Activated naive CD4-positive, alpha-beta T cell treated with Interleukin-2 at 50 U/mL for 16 hours (primary cell): ENCODE measurements at regions not wholly inside any gene's neighbourhood (a gene's known extent, or its start where the extent isn't known, plus 50 kb on each side); places are given as distances from the start of the nearest gene placed in this dataset.
"Not testable (repeated sequence)": the region's sequence is repeated elsewhere in the genome, so short reads cannot be mapped to it uniquely, and the experiment has no call there.

Experiments
- DNase-seq: peaks from one replicate; pipeline ENCODE4 v3.0.0-alpha.2; 2020

GRCh38 chr11:33970984-33971466, 79.1 kb upstream of the LMO2 start:
- no peak for DNase-seq

- DNase-seq, result no peak
Observed at GRCh38 chr11:33967451-33967850, 75.6 kb upstream of the LMO2 start.

- DNase-seq, result no peak
Observed at GRCh38 chr11:33965032-33965431, 73.2 kb upstream of the LMO2 start.

GRCh38 chr11:33959855-33960400, 68.1 kb upstream of the LMO2 start:
- no peak for DNase-seq

GRCh38 chr11:33957304-33957917, 65.5 kb upstream of the LMO2 start:
- DNase-seq, result no peak

- DNase-seq, result no peak
Observed at GRCh38 chr11:33956611-33957010, 64.7 kb upstream of the LMO2 start.

- no peak for DNase-seq
Observed at GRCh38 chr11:33953289-33953688, 61.4 kb upstream of the LMO2 start.

GRCh38 chr11:33952805-33953204, 60.9 kb upstream of the LMO2 start:
- no peak for DNase-seq

GRCh38 chr11:33949252-33949913, 57.5 kb upstream of the LMO2 start:
- DNase-seq, result no peak

GRCh38 chr11:33948494-33948893, 56.6 kb upstream of the LMO2 start:
- no peak for DNase-seq

GRCh38 chr11:33947918-33948317, 56.0 kb upstream of the LMO2 start:
- DNase-seq, result not testable (repeated sequence)

- no peak for DNase-seq
Observed at GRCh38 chr11:33946930-33947329, 55.1 kb upstream of the LMO2 start.

GRCh38 chr11:33945481-33946268, 53.8 kb upstream of the LMO2 start:
- DNase-seq, result no peak

- DNase-seq, result no peak
Observed at GRCh38 chr11:33944693-33945424, 53.0 kb upstream of the LMO2 start.

GRCh38 chr11:33944345-33944692, 52.4 kb upstream of the LMO2 start:
- no peak for DNase-seq

- DNase-seq, result no peak
Observed at GRCh38 chr11:33942954-33943353, 51.1 kb upstream of the LMO2 start.

- no peak for DNase-seq
Observed at GRCh38 chr11:33941637-33942160, 49.8 kb upstream of the LMO2 start.
